GM18907 (cell line): ENCODE measurements at regions not wholly inside any gene's neighbourhood (a gene's known extent, or its start where the extent isn't known, plus 50 kb on each side); places are given as distances from the start of the nearest gene placed in this dataset.
"Not testable (repeated sequence)": the region's sequence is repeated elsewhere in the genome, so short reads cannot be mapped to it uniquely, and the experiment has no call there.

Experiments
- ATAC-seq: cut with Tn5 transposase; IDR thresholded peaks from one replicate; pipeline ENCODE4 v1.9.1; 2021; ENCODE audit warnings: mild to moderate bottlenecking, moderate library complexity; ENCODE audit not compliant: unreplicated experiment

DNA sequence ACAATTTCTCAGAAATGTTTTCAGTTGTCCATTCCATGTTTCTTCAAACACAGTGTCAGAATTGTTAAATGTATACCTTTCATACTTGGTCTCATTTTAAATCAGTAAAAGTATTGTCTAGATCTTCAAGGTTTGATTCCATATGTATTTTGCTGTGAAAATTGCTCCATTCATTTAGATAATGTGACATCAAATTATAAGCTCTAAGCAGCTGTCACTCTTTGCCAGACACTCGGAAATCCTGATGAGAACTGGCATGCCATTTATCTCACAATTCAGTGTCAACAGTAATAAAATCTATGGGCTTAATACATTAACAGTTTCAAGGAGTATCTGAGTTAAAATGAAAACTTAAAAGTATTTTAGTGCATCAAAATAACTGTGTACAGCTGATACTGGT is 1025.3 kb upstream of the EPHA6 start:
- no peak for ATAC-seq

DNA sequence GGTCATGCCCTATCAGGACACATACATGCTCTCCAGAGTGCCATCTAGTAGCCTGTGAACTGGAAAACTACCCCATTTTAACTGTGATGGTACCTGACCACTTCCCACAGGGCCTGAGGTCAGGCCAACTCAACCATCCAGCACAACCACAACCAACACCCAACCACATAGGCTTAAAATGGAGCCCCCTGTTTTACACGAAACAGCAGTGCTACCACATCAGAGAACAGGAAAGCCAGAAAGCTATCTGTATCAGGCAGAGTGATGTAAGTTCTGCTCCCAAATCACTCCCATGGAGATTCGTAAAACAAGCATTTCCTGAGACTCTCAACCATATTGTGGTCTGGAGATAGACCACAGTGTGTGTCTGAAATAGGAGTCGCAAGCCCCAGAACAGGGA is 1017.3 kb upstream of the EPHA6 start:
- no peak for ATAC-seq

DNA sequence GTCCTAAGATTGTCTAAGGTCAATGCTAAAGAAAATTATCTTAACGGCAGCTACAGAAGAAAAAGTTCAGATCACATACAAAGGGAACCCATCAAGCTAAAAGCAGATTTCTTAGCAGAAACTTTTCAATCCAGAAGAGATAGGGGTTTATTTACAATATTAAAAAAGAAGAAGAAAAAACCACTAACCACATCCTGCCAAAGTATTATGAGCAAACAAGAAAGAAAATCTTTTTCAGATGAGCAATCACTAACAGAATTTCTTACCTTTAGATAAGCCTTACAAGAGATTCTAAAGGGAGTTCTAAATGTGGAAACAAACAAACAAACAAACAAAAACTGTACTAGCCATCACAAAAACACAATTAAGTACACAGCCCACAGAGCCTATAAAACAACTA is 1015.8 kb upstream of the EPHA6 start:
- no peak for ATAC-seq

DNA sequence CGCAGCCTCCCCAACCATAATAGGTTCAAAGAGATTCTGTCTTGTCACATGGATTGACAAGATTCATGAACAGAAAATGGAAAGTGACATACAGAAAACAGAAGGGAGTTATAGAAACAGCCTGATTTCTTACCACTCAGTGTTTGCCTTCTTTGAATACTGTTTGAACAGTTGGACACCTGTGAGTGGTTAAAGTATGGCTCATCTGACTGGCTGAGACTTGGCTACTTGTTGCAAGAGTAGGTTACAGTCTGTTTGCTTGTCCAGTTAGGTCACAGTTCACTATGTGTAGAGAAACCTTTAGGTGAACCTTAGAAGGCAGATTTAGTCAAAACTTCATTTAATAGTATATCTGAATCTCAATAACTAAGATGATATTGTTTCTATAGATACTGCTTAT is 1003.9 kb upstream of the EPHA6 start:
- no peak for ATAC-seq

DNA sequence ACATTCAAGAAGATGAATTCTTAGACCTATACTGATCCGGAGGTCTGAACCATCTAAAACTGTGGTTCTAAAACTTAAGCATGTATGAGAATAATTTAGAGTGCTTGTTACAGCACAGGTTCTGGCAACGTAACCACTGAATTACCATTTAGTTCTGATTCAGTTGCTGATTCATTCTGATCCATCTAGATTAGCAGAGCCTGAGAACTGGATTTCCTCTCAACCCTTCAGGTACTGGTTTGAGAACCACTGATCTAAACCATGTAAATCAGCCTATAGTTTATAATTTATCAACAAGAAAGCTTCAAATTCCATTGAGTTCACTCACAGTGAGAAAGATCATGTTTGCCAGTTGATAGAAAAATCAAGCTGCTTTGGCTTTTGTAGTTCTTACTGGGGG is 1001.1 kb upstream of the EPHA6 start:
- no peak for ATAC-seq

DNA sequence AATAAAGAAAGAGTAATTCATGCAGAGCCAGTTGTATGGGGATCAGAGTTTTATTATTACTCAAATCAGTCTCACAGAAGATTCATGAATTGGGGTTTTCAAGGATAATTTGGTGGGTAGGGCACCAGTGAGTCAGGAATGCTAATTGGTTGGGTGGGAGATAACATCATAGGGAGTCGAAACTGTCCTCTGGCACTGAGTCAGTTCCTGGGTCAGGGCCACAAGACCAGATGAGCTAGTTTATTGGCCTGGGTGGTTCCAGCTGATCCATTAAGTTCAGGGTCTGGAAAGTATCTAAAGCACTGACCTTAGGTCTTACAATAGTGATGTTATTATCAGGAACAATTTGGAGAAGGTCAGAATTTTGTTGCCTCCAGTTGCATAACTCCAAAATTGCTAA is 998.6 kb upstream of the EPHA6 start:
- ATAC-seq: no peak

DNA sequence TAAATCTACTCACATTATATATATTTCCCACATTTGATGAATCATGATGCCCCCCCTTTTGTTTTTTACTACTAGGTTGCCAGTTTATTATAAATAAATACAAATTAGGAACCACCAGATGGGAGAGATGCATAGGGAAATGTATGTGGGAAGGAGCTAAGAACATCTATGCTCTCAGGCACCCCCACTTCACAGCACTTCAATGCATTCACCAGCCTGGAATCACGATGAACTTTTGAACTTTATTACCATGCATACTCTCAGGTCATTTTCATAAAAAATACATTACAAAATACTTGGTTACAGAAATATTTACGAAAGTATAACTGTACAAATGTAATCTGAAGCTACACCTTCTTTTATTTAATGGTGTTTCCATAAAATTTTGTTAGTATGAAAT is 988.0 kb upstream of the EPHA6 start:
- no peak for ATAC-seq

DNA sequence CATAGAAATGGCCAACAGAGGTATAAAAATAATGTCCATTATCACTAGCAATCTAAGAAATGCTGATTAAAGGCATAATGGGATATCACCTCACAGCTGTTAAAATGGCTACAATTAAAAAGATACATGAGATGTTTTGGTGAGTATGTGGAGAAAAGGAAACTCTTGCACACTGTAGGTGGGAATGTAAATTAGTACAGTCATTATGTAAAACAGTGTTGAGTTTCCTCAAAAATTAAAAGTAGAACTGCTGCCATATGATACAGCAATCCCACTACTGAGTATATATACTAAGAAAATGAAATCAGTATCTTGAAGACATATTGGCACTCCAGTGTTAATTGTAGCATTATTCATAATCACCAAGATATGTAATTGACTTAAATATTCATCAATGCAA is 982.2 kb upstream of the EPHA6 start:
- no peak for ATAC-seq

DNA sequence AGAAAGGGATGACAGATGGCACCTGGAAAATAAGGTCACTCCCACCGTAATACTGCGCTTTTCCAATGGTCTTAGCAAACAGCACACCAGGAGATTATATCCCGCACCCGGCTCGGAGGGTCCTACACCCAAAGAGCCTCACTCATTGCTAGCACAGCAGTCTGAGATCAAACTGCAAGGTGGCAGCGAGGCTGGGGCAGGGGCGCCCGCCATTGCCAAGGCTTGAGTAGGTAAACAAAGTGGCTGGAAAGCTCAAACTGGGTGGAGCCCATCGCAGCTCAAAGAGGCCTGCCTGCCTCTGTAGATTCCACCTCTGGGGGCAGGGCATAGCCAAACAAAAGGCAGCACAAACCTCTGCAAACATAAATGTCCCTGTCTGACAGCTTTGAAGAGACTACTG is 953.8 kb upstream of the EPHA6 start:
- not testable (repeated sequence) for ATAC-seq

DNA sequence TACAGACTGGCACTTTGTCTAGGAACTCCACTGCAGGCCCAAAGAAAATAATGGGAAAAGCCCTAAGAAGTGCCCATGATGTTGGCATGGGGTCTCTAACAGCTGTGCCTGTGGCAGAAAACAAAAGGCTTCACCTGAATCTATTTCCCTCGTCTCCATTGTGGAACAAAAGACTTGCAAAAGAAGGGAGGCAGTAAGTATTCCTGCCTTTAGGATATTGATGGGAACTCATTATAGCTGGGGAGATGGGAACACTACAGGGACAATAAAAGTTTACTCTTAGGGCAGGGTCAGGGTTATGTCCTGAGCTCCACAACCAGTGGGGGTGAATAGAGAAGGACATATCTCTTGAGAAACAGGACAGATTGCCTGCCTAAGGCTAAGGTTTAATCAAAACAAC is 930.6 kb upstream of the EPHA6 start:
- ATAC-seq: no peak

DNA sequence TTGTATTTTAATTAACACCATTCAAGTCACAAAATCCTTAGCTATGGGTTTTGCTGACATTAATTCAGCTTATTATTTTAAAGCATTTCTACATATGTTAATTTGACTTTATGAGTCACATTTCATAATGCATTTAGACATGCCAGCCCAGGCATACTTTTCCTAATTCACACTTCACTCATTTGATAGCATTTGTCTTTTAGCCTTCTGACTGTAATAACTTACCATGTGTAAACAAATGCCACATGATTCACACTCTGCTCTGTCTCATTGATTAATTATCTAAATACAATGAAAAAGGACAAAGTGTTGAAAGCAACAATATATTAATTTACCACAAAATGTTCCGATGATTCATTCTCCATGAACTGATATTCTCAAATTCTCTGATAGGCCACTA is 927.8 kb upstream of the EPHA6 start:
- ATAC-seq: no peak

DNA sequence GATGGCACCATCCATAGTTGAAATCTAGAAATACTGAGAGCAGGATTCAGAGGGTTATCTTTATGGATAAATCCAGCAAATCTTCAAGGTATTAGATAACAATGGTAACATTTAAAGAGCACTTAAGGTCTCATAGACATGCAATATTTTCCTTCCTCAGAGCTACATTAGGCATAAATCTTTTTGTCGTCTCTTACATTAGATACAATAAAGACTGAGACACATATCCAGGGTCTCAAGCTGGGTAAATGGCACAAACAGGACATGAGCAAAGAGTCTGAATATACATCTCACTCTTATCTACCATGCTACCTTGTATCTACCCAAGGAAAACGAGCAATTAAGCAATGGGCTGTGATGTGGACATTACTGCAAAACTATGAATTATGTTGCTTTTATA is 927.3 kb upstream of the EPHA6 start:
- ATAC-seq: no peak

DNA sequence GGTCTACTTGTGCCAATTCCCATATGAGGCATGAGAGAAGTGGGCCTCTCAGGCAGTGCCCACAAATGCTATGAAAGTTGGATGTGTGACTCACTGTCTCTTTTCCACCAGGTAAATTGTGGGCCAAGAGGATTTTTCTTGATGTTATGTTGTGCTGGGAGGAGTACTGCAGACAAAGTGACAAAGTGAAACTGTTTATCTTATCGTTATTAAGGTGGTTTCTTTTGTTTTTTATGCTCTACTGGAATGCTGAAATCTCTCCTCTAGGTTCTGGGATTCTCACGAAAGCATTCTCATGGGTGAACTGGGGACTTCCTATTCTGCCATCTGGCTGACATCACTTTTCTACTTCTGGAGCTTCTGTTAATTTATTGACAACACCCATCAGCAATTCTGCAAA is 919.6 kb upstream of the EPHA6 start:
- no peak for ATAC-seq

DNA sequence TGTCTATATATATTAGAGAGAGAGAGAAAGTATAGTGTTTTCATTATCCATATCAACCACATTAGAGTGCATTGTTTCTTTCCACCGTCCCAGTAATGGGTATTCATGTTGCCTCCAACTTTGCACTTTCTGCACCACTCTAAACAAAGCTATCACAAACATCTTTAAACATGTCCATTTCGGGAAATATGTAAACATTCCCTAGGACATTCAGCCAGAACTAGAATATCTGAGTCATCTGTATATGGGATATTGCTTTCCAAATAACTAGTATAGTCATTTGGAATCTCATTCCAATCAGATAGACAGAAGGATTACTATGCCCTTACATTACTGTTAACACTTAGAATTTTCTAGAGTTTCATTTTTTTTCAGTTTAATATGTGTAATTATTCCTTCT is 914.9 kb upstream of the EPHA6 start:
- no peak for ATAC-seq

DNA sequence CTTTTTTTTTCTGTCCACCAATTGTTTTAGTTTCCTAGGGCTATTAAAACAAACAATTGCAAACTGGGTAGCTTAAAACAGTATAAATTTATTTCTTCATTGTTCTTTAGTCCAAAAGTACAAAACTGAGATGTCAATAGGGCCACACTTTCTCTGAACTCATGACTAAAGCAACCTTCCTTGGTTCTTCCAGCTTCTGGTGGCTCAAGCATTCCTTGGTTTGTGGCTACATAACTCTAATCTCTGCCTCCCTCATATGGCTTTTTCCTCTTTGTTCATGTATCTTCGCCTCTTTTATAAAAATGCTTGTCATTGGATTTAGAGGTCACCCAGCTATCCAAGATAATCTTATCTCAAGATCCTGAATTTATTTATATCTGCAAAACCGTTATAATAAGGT is 914.5 kb upstream of the EPHA6 start:
- ATAC-seq: no peak

DNA sequence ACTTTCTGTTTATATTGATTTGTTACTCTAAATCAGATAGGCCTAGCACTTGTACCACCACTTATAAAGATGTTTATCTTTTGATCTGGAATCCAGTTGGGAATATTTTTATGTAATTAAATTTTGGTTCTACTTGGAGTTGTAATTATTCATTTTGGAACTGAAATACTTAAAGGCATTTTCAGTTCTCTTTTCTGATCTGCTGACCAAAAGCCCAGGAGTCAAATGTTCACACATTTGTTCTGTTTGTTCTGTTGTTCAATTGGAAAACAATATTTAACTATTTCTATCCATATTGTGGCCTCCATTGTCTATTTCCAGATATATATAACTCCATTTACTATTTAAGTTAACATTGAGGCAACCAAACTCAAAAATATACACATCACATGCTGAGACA is 912.4 kb upstream of the EPHA6 start:
- ATAC-seq: no peak

DNA sequence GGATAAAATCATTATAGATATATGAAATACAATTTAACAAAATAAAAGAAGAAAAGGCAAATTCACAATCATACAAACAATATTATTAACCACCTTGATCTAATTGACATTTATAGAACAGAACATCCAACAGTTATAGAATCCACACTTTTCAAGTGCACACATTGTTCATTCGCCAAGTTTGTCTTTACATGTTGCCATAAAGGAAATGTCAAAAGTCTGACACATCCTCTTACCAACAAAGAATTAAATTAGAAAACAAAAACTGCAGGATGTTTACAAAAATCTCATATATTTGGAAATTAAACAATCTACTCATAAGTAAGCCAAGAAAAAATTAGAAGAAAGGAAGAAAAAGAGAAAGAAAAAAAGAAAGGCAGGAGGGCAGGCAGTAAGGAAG is 909.2 kb upstream of the EPHA6 start:
- ATAC-seq: no peak

DNA sequence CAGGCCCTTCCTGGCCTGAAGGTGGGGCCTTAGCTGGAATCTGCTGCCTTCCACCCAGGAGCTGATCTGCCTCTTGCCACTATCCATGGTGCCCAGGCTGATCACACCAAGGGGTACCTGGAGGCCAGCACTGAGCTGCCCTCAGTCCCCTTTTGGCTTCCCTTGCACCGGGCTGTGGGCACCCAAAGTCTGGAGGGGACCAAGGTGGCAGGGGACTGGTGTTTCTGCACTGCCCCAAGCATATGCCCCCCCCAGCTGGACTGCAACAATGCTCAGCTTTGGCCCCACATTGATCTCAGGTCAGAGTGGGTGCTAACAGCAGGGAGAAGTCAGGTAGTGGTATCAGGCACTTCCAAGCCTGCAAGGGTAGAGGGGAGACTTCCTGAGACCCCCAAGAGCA is 902.6 kb upstream of the EPHA6 start:
- ATAC-seq: no peak

DNA sequence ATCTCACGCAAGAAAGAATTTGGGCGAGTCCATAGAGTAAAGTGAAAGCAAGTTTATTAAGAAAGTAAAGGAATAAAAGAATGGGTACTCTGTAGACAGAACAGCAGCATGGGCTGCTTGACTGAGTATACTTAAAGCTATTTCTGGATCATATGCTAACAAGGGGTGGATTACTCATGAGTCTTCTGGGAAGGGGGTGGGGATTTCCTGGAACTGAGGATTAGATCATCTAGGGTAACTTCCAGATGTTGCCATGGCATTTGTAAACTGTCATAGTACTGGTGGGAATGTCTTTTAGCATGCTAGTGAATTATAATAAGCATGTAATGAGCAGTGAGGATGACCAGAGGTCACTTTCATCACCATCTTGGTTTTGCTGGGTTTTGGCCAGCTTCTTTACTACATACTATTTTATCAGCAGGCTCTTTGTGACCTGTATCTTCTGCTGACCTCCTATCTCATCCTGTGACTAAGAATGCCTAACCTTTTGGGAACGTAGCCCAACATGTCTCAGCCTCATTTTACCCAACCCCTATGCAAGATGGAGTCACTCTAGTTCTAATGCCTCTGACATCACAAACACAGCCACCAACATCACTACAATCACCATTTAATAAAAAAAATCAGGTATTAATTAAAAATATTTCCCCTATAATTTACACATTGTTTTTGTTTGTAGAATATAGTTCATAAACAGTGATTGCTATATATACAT is 890.7 kb upstream of the EPHA6 start:
- no peak for ATAC-seq

DNA sequence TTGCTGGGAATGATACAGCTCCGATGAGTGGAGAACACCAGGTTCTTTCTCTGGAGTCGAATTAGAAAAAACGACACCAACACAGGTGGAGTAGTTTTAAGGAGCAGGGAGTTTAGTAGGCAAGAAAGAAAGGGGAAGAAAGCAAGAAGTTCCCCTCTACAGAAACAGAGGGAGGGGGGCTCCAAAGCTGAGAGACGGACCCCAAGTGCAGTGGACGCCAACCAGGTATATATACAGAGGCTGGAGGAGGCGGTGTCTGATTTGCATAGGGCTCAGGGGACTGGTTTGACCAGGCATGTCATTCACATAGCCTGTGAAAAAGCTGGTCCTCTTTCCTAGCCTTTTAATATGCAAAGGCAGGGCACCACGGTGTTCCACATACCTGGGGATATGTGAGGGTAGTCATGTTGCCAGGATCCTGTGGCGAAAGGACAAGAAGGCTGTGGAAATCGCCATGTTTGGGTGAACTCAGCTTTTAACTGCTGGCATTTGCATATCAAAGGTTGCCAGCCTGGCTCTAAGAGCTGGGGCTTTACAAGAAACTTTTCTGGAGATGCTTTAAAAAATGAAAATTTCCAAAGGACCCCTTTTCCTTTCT is 887.4 kb upstream of the EPHA6 start:
- no peak for ATAC-seq

DNA sequence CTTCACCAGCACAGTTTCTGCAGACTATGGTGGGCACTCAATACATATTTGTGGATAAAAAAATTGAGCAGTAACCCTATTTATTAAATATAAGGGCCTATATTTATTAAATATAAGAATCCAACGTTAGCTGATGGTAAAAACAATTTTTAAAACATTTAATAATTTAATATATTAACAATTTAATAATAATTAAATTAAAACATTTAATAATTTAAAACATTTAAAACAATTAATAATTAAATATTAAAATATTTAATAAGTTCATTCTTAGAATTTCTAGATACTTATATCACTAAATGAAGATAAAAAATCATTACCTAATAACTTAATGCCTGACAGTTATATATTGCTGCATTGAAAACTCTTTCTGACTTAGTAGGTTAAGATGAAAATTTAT is 880.2 kb upstream of the EPHA6 start:
- ATAC-seq: no peak

DNA sequence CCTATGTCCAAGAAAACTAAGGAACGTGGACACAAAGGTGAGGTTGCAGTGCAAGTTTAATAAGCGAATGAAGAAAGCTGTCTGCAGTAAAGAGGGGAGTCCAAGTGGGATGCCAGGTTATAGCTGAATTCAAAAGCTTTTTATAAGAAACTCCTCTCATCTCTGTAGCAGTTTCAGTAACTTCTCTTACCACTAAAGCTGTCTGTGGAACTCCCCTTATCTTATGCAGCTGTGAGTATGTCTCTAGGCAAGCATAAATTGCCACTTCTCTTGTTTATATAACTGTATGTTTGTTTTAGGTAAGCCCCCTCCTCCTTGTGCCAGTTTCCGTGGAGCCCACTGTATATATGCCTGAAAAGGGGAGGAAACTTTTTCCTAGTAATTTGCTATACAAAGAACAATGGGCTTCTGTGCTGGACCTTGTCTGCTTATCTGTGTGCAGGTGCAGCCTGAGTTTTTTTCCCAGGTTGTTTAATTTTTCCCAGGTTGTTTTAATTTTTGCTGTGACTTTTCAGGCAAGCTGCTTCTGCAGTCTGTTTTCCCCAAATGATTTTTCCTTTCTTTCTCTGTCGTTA is 875.1 kb upstream of the EPHA6 start:
- no peak for ATAC-seq
